ENCODE measurements at regions not wholly inside any gene's neighbourhood (a gene's known extent, or its start where the extent isn't known, plus 50 kb on each side); places are given as distances from the start of the nearest gene placed in this dataset.

DNA sequence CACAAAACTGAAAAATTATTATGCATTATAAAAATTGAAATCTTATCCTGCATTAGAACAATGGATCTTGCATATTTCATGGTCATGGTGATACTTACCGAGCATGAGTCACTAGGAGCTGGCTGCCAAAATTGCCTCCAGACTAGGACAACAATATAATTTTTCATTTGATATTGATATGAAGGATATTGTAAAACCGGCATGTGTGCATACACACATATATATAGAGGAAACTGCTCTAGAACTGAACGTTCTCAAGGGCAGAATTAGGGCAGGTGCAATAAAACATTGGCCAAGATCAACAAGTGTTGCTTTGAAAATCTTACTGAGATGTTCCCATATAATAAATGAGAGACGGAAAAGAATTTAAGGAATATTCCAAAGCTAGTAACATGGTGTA lies 319.4 kb upstream of the POU1F1 start:
- no peak overlapping the region for H3K4me3 ChIP-seq (ENCODE audit: insufficient read depth in 1 of 2, low read depth in 1 of 2, low read length in 2 of 2)
- WGBS, result 0% methylated on average over 1 of the region's 4 CpGs

GRCh38 chr3:87581240-87581639 lies 304.9 kb upstream of the POU1F1 start:
- no peak overlapping the region for H3K18ac ChIP-seq (ENCODE audit: low read depth in 1 of 2, low read length in 2 of 2)
- H2BK12ac ChIP-seq (ENCODE audit: low read length in 2 of 2), result no peak overlapping the region
- no peak overlapping the region for H4K91ac ChIP-seq (ENCODE audit: low read length)
- H2AFZ ChIP-seq (ENCODE audit: low read depth, low read length), result no peak overlapping the region
- H4K8ac ChIP-seq (ENCODE audit: low read length), result no peak overlapping the region
- H3K4me2 ChIP-seq (ENCODE audit: low read length, poor library complexity, severe bottlenecking), result no peak overlapping the region
- 60% methylated on average over 1 of the region's 1 CpG for WGBS
- H2BK120ac ChIP-seq (ENCODE audit: low read depth, low read length), result no peak overlapping the region
- no peak overlapping the region for H3K27ac ChIP-seq (ENCODE audit: low read length, poor library complexity, severe bottlenecking)
- H3K14ac ChIP-seq (ENCODE audit: low read length in 2 of 2), result no peak overlapping the region
- no peaks in the 10 kb centered on the region for H3K79me1 ChIP-seq (replicated peaks; ENCODE audit: low read length, poor library complexity, severe bottlenecking)
- H3K23ac ChIP-seq (ENCODE audit: low read length in 2 of 2), result no peak overlapping the region
- no peak overlapping the region for H2BK5ac ChIP-seq (ENCODE audit: low read depth, low read length, poor library complexity, severe bottlenecking)
- no peaks in the 10 kb centered on the region for H3K4me1 ChIP-seq (ENCODE audit: control insufficient read depth, insufficient read depth, low read depth, low read length)
- no peaks in the 10 kb centered on the region for H3K36me3 ChIP-seq (ENCODE audit: control insufficient read depth in 1 of 2, insufficient read depth in 2 of 2, low read depth in 1 of 2, low read length in 2 of 2)
- H3K9ac ChIP-seq (ENCODE audit: low read length), result no peak overlapping the region
- no peak overlapping the region for H3K4ac ChIP-seq (ENCODE audit: low read depth in 1 of 2, low read length in 2 of 2)
- H3K27me3 ChIP-seq (ENCODE audit: control insufficient read depth in 1 of 2, insufficient read depth in 1 of 2, low read length in 2 of 2), result no peaks in the 10 kb centered on the region
- no peaks in the 10 kb centered on the region for H3K9me3 ChIP-seq (ENCODE audit: control insufficient read depth, low read length)
- no peak overlapping the region for H2BK15ac ChIP-seq (ENCODE audit: low read depth, poor library complexity, severe bottlenecking)
- H2AK5ac ChIP-seq (ENCODE audit: low read length, severe bottlenecking), result no peak overlapping the region
- no peak overlapping the region for H3K4me3 ChIP-seq (ENCODE audit: insufficient read depth in 1 of 2, low read depth in 1 of 2, low read length in 2 of 2)
- no peak for DNase-seq

More for the DNA sequence above, 319.4 kb upstream of the POU1F1 start:
- H3K4ac ChIP-seq (ENCODE audit: low read depth in 1 of 2, low read length in 2 of 2), result no peak overlapping the region
- H2BK15ac ChIP-seq (ENCODE audit: low read depth, poor library complexity, severe bottlenecking), result no peak overlapping the region
- H3K27ac ChIP-seq (ENCODE audit: low read length, poor library complexity, severe bottlenecking), result no peak overlapping the region
- H3K9ac ChIP-seq (ENCODE audit: low read length), result no peak overlapping the region
- no peaks in the 10 kb centered on the region for H3K27me3 ChIP-seq (ENCODE audit: control insufficient read depth in 1 of 2, insufficient read depth in 1 of 2, low read length in 2 of 2)
- no peak overlapping the region for H2BK12ac ChIP-seq (ENCODE audit: low read length in 2 of 2)
- no peak overlapping the region for H3K18ac ChIP-seq (ENCODE audit: low read depth in 1 of 2, low read length in 2 of 2)
- H2AFZ ChIP-seq (ENCODE audit: low read depth, low read length), result no peak overlapping the region
- no peaks in the 10 kb centered on the region for H3K36me3 ChIP-seq (ENCODE audit: control insufficient read depth in 1 of 2, insufficient read depth in 2 of 2, low read depth in 1 of 2, low read length in 2 of 2)
- peaks cover 3% of the 10 kb centered on the region for H3K9me3 ChIP-seq (ENCODE audit: control insufficient read depth, low read length)
- no peaks in the 10 kb centered on the region for H3K4me1 ChIP-seq (ENCODE audit: control insufficient read depth, insufficient read depth, low read depth, low read length)
- no peaks in the 10 kb centered on the region for H3K79me1 ChIP-seq (replicated peaks; ENCODE audit: low read length, poor library complexity, severe bottlenecking)
- H3K14ac ChIP-seq (ENCODE audit: low read length in 2 of 2), result no peak overlapping the region
- H3K23ac ChIP-seq (ENCODE audit: low read length in 2 of 2), result no peak overlapping the region
- DNase-seq, result no peak
- no peak overlapping the region for H4K91ac ChIP-seq (ENCODE audit: low read length)
- H4K8ac ChIP-seq (ENCODE audit: low read length), result no peak overlapping the region
- H2BK5ac ChIP-seq (ENCODE audit: low read depth, low read length, poor library complexity, severe bottlenecking), result no peak overlapping the region
- H3K4me2 ChIP-seq (ENCODE audit: low read length, poor library complexity, severe bottlenecking), result no peak overlapping the region
- no peak overlapping the region for H2BK120ac ChIP-seq (ENCODE audit: low read depth, low read length)
- no peak overlapping the region for H2AK5ac ChIP-seq (ENCODE audit: low read length, severe bottlenecking)

- Histone ChIP-seq H3K4me3 (ENCODE audit: insufficient read depth in 1 of 2, low read depth in 1 of 2, low read length in 2 of 2) (no peak overlapping the region), H2BK120ac (ENCODE audit: low read depth, low read length) (no peak overlapping the region), H2BK15ac (ENCODE audit: low read depth, poor library complexity, severe bottlenecking) (no peak overlapping the region), H2BK5ac (ENCODE audit: low read depth, low read length, poor library complexity, severe bottlenecking) (no peak overlapping the region), H4K91ac (ENCODE audit: low read length) (no peak overlapping the region), H4K8ac (ENCODE audit: low read length) (no peak overlapping the region), H2AFZ (ENCODE audit: low read depth, low read length) (no peak overlapping the region), H2AK5ac (ENCODE audit: low read length, severe bottlenecking) (no peak overlapping the region), H3K4me1 (ENCODE audit: control insufficient read depth, insufficient read depth, low read depth, low read length) (no peaks in the 10 kb centered on the region), H3K27ac (ENCODE audit: low read length, poor library complexity, severe bottlenecking) (no peak overlapping the region), H3K18ac (ENCODE audit: low read depth in 1 of 2, low read length in 2 of 2) (no peak overlapping the region), H3K14ac (ENCODE audit: low read length in 2 of 2) (no peak overlapping the region), H3K27me3 (ENCODE audit: control insufficient read depth in 1 of 2, insufficient read depth in 1 of 2, low read length in 2 of 2) (no peaks in the 10 kb centered on the region), H3K23ac (ENCODE audit: low read length in 2 of 2) (no peak overlapping the region), H3K9me3 (ENCODE audit: control insufficient read depth, low read length) (no peaks in the 10 kb centered on the region), H3K9ac (ENCODE audit: low read length) (no peak overlapping the region), H3K4ac (ENCODE audit: low read depth in 1 of 2, low read length in 2 of 2) (no peak overlapping the region), H3K79me1 (replicated peaks; ENCODE audit: low read length, poor library complexity, severe bottlenecking) (no peaks in the 10 kb centered on the region), H3K36me3 (ENCODE audit: control insufficient read depth in 1 of 2, insufficient read depth in 2 of 2, low read depth in 1 of 2, low read length in 2 of 2) (no peaks in the 10 kb centered on the region), H2BK12ac (ENCODE audit: low read length in 2 of 2) (no peak overlapping the region), H3K4me2 (ENCODE audit: low read length, poor library complexity, severe bottlenecking) (no peak overlapping the region)
- WGBS, result 53% methylated on average over 3 of the region's 4 CpGs
- DNase-seq, result no peak
Observed at GRCh38 chr3:87576752-87577151, 300.4 kb upstream of the POU1F1 start.

- H3K4me3 ChIP-seq (ENCODE audit: insufficient read depth in 1 of 2, low read depth in 1 of 2, low read length in 2 of 2), result no peak overlapping the region
- no peaks in the 10 kb centered on the region for H3K27me3 ChIP-seq (ENCODE audit: control insufficient read depth in 1 of 2, insufficient read depth in 1 of 2, low read length in 2 of 2)
- no peak overlapping the region for H3K18ac ChIP-seq (ENCODE audit: low read depth in 1 of 2, low read length in 2 of 2)
- no peak overlapping the region for H3K9ac ChIP-seq (ENCODE audit: low read length)
- H3K4me1 ChIP-seq (ENCODE audit: control insufficient read depth, insufficient read depth, low read depth, low read length), result no peaks in the 10 kb centered on the region
- no peaks in the 10 kb centered on the region for H3K9me3 ChIP-seq (ENCODE audit: control insufficient read depth, low read length)
- no peak overlapping the region for H2AFZ ChIP-seq (ENCODE audit: low read depth, low read length)
- H3K4ac ChIP-seq (ENCODE audit: low read depth in 1 of 2, low read length in 2 of 2), result no peak overlapping the region
- H3K4me2 ChIP-seq (ENCODE audit: low read length, poor library complexity, severe bottlenecking), result no peak overlapping the region
- H2BK12ac ChIP-seq (ENCODE audit: low read length in 2 of 2), result no peak overlapping the region
- H3K36me3 ChIP-seq (ENCODE audit: control insufficient read depth in 1 of 2, insufficient read depth in 2 of 2, low read depth in 1 of 2, low read length in 2 of 2), result no peaks in the 10 kb centered on the region
- no peak overlapping the region for H3K27ac ChIP-seq (ENCODE audit: low read length, poor library complexity, severe bottlenecking)
- DNase-seq, result no peak
- no peak overlapping the region for H4K8ac ChIP-seq (ENCODE audit: low read length)
- no peak overlapping the region for H3K14ac ChIP-seq (ENCODE audit: low read length in 2 of 2)
- H2BK15ac ChIP-seq (ENCODE audit: low read depth, poor library complexity, severe bottlenecking), result no peak overlapping the region
- no peaks in the 10 kb centered on the region for H3K79me1 ChIP-seq (replicated peaks; ENCODE audit: low read length, poor library complexity, severe bottlenecking)
- no peak overlapping the region for H2BK5ac ChIP-seq (ENCODE audit: low read depth, low read length, poor library complexity, severe bottlenecking)
- H3K23ac ChIP-seq (ENCODE audit: low read length in 2 of 2), result no peak overlapping the region
- WGBS, result 58% methylated on average over 5 of the region's 5 CpGs
- no peak overlapping the region for H2AK5ac ChIP-seq (ENCODE audit: low read length, severe bottlenecking)
- H2BK120ac ChIP-seq (ENCODE audit: low read depth, low read length), result no peak overlapping the region
- H4K91ac ChIP-seq (ENCODE audit: low read length), result no peak overlapping the region
Observed at GRCh38 chr3:87575550-87575949, 299.2 kb upstream of the POU1F1 start.
